Stomach (tissue), 8 donors: ENCODE measurements at regions not wholly inside any gene's neighbourhood (a gene's known extent, or its start where the extent isn't known, plus 50 kb on each side); places are given as distances from the start of the nearest gene placed in this dataset.

Experiments used
- DNase-seq, 2 donors: peaks; one replicate each; pipeline versions ENCODE4 v3.0.0 to v3.0.0-alpha.2; 2013 to 2019
- H3K27ac ChIP-seq, 5 donors: fragments of 200-600 bp in 4 of 5; sonication (generic) in 4 of 5; one replicate each; pipeline ENCODE4 v1.5.1; 2013 to 2019; ENCODE audit warnings: mild to moderate bottlenecking in 1 of 5, moderate library complexity in 1 of 5
- H3K27me3 ChIP-seq, 3 donors: fragments of 200-600 bp; sonication (generic); one replicate each; pipeline ENCODE4 v1.5.1; 2017 to 2019; ENCODE audit warnings: mixed run types in 1 of 3
- H3K36me3 ChIP-seq, 4 donors: fragments of 200-600 bp; sonication (generic); 1 replicate in 3 of 4; 2 replicates in 1 of 4; pipeline ENCODE4 v1.5.1; 2016 to 2019
- H3K4me1 ChIP-seq, 4 donors: fragments of 200-600 bp; sonication (generic); one replicate each; pipeline ENCODE4 v1.5.1; 2016 to 2019
- H3K4me3 ChIP-seq, 4 donors: fragments of 200-600 bp; sonication (generic) in 3 of 4; one replicate each; pipeline ENCODE4 v1.5.1; 2016 to 2019; ENCODE audit warnings: mild to moderate bottlenecking in 1 of 4
- H3K9me3 ChIP-seq, 4 donors: fragments of 200-600 bp; sonication (generic); one replicate each; pipeline ENCODE4 v1.5.1; 2016 to 2019
- EP300 ChIP-seq: sonication (generic); formaldehyde crosslinking; IDR thresholded peaks from one replicate; pipeline ENCODE4 v1.6.1; 2017; ENCODE audit warnings: antibody characterized with exemption
- POLR2A ChIP-seq, 4 donors: fragments of 450-650 bp; IDR thresholded peaks; one replicate each; pipeline ENCODE4 v1.6.1; 2016; ENCODE audit warnings: antibody characterized with exemption in 4 of 4, control low read depth in 2 of 4, mild to moderate bottlenecking in 1 of 4, moderate library complexity in 1 of 4
- POLR2AphosphoS5 ChIP-seq, 3 donors: sonication (generic); formaldehyde crosslinking; IDR thresholded peaks; one replicate each; pipeline ENCODE4 v1.6.1; 2016; ENCODE audit warnings: antibody characterized with exemption in 3 of 3
- WGBS, 5 donors: extraction: QIAGEN DNeasy Blood & Tissue Kit in 3 of 5; methylation state at CpG; one replicate each; pipeline versions ENCODE4 v1.1.5 to v1.1.7; 2013 to 2018; 5-methylcytosine and 5-hydroxymethylcytosine counted together
- intact Hi-C: fragments of 100-400 bp; cut with DNase I; formaldehyde crosslinking; loops from one replicate; pipeline ENCODE4 v1.15.1; 2023; ENCODE audit warnings: low total_unique reads
- TF ChIP-seq, protein P1 (sequence below), 7 experiments: fragments of 450-650 bp in 4 of 7; fragments of 200-600 bp in 3 of 7; sonication (generic) in 3 of 7; IDR thresholded peaks; one replicate each; pipeline ENCODE4 v1.5.1; 2016 to 2019; ENCODE audit warnings: antibody characterized with exemption in 7 of 7, control low read depth in 2 of 7, mild to moderate bottlenecking in 1 of 7
- donor health status: healthy with polysubstance abuse.
- donor health status: Bipolar disorder and iron deficiency.
- donor health status: healthy.

DNA sequence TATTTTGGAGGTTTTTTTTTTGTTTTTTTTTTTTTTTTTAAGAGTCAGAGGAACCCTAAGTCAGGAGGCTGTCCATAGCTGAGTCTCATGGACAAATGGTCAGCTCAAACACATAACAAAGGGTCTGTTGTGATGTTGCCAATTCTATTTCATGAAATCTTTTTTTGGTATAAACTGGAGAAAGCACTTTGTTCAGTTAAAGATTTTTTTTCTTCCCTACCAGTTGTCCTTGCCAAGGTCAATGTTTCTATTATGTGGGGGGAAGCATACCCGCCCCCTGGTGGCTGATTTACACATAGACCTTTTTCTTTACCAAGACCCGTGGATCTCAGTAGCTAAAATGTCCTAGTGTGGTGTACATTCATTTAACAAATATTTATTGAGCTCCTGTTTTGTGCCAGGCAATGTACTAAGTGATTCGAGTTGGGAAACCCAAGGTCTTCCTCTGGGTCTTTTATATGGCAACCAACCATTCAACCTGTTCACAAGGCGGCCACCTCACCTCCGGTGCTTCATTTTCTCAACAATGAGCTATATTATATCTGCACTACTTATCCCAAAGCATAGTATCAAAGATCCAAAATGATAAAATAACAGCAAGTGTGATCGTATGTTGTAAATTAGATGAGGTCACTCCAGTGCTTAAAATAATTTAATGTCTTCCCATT is 214.5 kb downstream of the PAH start:
- TF ChIP-seq, protein P1, sequence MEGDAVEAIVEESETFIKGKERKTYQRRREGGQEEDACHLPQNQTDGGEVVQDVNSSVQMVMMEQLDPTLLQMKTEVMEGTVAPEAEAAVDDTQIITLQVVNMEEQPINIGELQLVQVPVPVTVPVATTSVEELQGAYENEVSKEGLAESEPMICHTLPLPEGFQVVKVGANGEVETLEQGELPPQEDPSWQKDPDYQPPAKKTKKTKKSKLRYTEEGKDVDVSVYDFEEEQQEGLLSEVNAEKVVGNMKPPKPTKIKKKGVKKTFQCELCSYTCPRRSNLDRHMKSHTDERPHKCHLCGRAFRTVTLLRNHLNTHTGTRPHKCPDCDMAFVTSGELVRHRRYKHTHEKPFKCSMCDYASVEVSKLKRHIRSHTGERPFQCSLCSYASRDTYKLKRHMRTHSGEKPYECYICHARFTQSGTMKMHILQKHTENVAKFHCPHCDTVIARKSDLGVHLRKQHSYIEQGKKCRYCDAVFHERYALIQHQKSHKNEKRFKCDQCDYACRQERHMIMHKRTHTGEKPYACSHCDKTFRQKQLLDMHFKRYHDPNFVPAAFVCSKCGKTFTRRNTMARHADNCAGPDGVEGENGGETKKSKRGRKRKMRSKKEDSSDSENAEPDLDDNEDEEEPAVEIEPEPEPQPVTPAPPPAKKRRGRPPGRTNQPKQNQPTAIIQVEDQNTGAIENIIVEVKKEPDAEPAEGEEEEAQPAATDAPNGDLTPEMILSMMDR (IDR thresholded peaks at IDR 0.05): peak in 5 of 7 experiments; percentile 31 to 65 (median 60)
- no peak for TF ChIP-seq POLR2AphosphoS5 (IDR thresholded peaks at IDR 0.05)
- no peaks in the 10 kb centered on the region for H3K36me3 ChIP-seq
- 40 to 46% (median 42%) methylated on average over 6 of the region's 6 CpGs for WGBS, 5 donors
- intact Hi-C loops: no loop called here
- H3K9me3 ChIP-seq: no peaks in the 10 kb centered on the region
- H3K27me3 ChIP-seq: no peaks in the 10 kb centered on the region
- no peak overlapping the region for H3K4me3 ChIP-seq
- no peak overlapping the region for H3K27ac ChIP-seq
- peak; percentile 70 to 76 for DNase-seq
- no peaks in the 10 kb centered on the region for H3K4me1 ChIP-seq

DNA sequence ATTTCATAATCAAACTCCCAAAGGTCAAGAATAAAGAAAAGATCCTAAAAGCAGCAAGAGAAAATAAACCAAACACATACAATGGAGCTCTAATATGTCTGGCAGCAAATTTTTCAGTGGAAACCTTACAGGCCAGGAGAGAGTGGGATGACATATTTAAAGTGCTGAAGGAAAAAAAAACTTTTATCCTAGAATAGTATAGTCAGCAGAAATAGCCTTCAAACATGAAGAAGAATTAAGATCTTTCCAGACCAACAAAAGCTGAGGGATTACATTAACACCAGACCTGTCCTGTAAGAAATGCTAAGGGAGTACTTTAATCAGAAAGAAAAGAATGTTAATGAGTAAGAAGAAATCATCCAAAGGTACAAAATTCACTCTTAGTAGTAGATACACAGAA is 215.7 kb upstream of the IGF1 start:
- Histone ChIP-seq H3K27me3 (no peaks in the 10 kb centered on the region), H3K27ac (no peak overlapping the region), H3K36me3 (no peaks in the 10 kb centered on the region), H3K4me1 (peaks cover 0 to 10% (median 0%) of the 10 kb centered on the region in 4 donors), H3K4me3 (no peak overlapping the region), H3K9me3 (no peaks in the 10 kb centered on the region)
- TF ChIP-seq POLR2AphosphoS5 (IDR thresholded peaks at IDR 0.05) (no peak), POLR2A (IDR thresholded peaks at IDR 0.05) (no peak), EP300 (no peak)
- TF ChIP-seq, protein P1 (IDR thresholded peaks at IDR 0.05): no peak
- intact Hi-C loops: no loop called here
- no peak for DNase-seq

DNA sequence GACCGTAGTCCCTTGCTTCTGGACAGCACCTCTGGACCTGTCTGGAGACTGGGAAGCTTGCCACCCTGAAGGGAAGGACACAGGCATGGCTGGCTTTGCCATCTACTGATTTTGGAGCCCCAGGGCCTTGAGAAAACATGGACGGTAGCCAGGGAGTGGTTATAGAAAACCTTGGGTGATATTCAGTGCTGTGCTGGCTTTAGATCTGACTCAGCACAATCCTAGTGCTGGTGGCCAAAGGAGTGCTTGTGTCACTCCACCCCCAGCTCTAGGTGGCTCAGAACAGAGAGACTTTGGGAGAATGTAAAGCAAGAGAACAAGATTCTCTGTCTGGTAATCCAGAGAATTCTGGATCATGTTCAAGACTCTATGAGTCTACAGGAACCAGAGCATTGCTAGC is 214.5 kb upstream of the IGF1 start:
- Histone ChIP-seq H3K27me3 (no peaks in the 10 kb centered on the region), H3K9me3 (no peaks in the 10 kb centered on the region), H3K36me3 (no peaks in the 10 kb centered on the region), H3K27ac (peak overlapping the region in 4 of 5 donors; percentile 2 to 31 (median 16)), H3K4me3 (no peak overlapping the region), H3K4me1 (peaks cover 0 to 10% (median 0%) of the 10 kb centered on the region in 4 donors)
- TF ChIP-seq EP300: no peak
- no peak for TF ChIP-seq POLR2A (IDR thresholded peaks at IDR 0.05)
- intact Hi-C loops: no loop called here
- DNase-seq: peak in 1 of 2 donors; percentile 31
- WGBS, 5 donors: 29 to 69% (median 50%) methylated on average over 2 of the region's 2 CpGs

DNA sequence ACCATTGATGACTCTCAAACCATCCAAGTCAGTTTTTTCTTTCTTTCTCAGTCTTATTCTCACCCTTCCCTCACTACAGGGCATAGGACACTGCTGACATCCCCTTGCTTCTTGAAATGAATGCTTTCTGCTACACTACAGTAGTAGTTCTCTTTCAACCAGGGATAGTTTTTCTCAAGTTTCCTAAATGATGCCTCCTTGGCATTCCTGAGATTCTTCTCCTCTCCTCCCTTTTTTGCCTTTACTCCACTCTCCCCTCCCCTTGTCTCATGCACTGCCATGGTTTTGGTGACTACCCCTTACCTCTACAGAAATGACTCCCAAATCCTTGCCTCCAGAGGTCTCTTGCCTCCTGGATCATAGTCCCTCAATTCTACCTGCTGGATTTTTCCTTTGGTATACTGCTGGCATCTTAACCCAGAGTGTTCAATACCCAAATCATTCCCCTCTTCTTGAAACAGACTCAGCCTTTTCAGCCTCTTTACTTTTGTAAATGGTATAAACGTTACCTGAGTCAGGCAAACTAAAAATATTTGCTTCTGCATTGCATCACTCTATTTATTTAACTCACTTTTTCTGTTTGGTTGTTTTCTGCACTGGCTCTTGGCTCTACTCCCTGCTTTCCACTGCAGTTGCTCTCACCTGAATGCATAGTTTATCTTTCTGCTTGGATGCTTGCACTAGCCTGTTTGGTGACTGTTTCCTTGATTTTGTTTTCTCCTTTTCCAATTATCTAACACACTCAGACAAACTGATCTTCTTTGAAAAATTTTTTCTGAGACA is 211.6 kb upstream of the IGF1 start:
- no peaks in the 10 kb centered on the region for H3K36me3 ChIP-seq
- no peak overlapping the region for H3K4me3 ChIP-seq
- WGBS, 5 donors: 12 to 38% (median 24%) methylated on average over 1 of the region's 1 CpG
- H3K4me1 ChIP-seq: peaks cover 0 to 17% (median 0%) of the 10 kb centered on the region in 4 donors
- H3K9me3 ChIP-seq: no peaks in the 10 kb centered on the region
- DNase-seq: peak; percentile 29 to 37
- TF ChIP-seq POLR2AphosphoS5 (IDR thresholded peaks at IDR 0.05): peak in 1 of 3 donors; percentile 20
- TF ChIP-seq EP300: no peak
- intact Hi-C loops: no loop called here
- H3K27me3 ChIP-seq: no peaks in the 10 kb centered on the region
- H3K27ac ChIP-seq: peak overlapping the region in 4 of 5 donors; percentile 38 to 83 (median 58)

DNA sequence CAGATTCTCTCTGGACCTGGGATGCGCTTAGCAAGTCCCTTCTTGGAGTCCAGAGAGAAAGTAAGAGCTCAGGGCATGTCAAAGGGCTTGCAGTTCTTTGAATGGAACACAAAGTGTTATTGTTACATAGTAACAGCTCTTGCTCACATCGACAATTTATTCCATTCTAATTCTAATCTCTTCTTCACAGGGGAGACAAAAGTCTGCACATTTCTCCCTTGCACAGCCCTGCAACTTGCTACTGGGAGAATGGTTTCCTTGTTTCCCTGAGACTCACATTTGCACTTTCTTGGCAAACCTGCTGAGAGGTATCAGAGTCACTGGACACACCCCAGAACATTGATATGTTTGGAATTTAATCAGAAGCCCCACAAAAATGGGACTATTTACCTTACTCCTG is 209.9 kb upstream of the IGF1 start:
- WGBS, 5 donors: 30 to 61% (median 57%) methylated on average over 2 of the region's 2 CpGs
- Histone ChIP-seq H3K9me3 (no peaks in the 10 kb centered on the region), H3K27ac (peak overlapping the region; percentile 54 to 82 (median 74)), H3K36me3 (no peaks in the 10 kb centered on the region), H3K4me3 (no peak overlapping the region), H3K27me3 (no peaks in the 10 kb centered on the region), H3K4me1 (peaks cover 0 to 17% (median 0%) of the 10 kb centered on the region in 4 donors)
- TF ChIP-seq EP300: no peak
- no peak for TF ChIP-seq POLR2A (IDR thresholded peaks at IDR 0.05)
- TF ChIP-seq, protein P1 (IDR thresholded peaks at IDR 0.05): no peak
- TF ChIP-seq POLR2AphosphoS5 (IDR thresholded peaks at IDR 0.05): peak in 2 of 3 donors; percentile 37 to 45
- DNase-seq: peak; percentile 27 to 68
- intact Hi-C loops: no loop called here
